ENCODE measurements at regions not wholly inside any gene's neighbourhood (a gene's known extent, or its start where the extent isn't known, plus 50 kb on each side); places are given as distances from the start of the nearest gene placed in this dataset.

DNA sequence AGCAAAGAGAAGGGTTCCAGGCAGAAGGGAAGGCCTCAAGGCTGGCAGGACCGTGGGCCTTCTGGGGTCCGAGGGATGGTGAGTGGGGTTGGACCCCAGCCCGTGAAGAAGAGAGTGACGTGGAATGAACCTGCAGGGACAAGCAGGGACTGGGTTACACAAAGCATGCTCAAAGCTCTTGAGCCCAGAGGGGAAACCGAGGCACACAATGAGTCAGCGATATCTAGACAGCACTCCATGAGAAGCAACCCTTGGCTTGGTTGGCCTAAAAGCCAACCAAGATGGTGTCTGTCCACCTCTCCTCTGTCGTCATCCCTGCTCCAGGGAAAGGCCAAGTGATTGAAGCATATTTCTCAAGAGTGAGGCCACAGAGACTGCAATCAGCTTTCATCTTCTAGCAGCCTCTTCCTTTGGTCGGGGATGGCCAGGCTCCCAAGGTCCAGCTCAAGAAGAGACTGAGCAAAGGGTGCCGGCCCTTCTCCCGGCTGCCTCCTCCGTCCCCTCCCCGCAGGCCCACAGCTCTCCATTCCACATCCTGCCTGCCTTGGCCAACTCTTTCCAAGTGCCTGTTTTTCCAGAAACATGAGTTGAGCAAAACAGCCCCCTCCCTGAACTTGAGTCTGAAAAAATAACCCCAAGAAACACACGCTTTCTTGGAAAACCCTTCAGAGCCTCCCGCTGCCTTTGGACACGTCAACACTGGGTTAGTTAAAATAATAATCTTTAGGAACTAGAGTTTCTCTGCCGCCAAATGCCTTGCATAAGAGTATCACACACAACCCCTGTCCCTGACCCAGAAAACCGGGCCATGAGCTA lies 556.6 kb downstream of the MIAT start:
- no peaks in the 10 kb centered on the region for H3K4me1 ChIP-seq (ENCODE audit: insufficient read depth, low read length)

More for the DNA sequence above, 556.6 kb downstream of the MIAT start:
- WGBS (ENCODE audit: extremely low coverage, insufficient read length, low lambda C conversion rate), result no CpG with 5 or more reads among the region's 17 CpGs
- no peak overlapping the region for H4K8ac ChIP-seq (replicated peaks; ENCODE audit: insufficient read length, low read depth, low read length)
- H3K14ac ChIP-seq (ENCODE audit: insufficient read depth, low read length), result no peak overlapping the region
- H3K27me3 ChIP-seq (ENCODE audit: insufficient read depth, low read length), result no peaks in the 10 kb centered on the region; the same call in 1 of the 2 replicates
- no peaks in the 10 kb centered on the region for H3K9me3 ChIP-seq (ENCODE audit: control insufficient read depth, low read depth, low read length)
- H3K9ac ChIP-seq (ENCODE audit: extremely low read depth, insufficient read length, low read length), result no peak overlapping the region
- no peak overlapping the region for H3K27ac ChIP-seq (ENCODE audit: insufficient read length, low read depth, low read length)
- H3K56ac ChIP-seq (ENCODE audit: insufficient read length, low read depth, low read length), result no peak overlapping the region
- no peak overlapping the region for H3K4ac ChIP-seq (ENCODE audit: low read depth, low read length)
- H2BK12ac ChIP-seq (ENCODE audit: insufficient read length, low read depth, low read length), result no peak overlapping the region
- no peak overlapping the region for H3K18ac ChIP-seq (ENCODE audit: insufficient read length, low read depth, low read length)
- H4K20me1 ChIP-seq (ENCODE audit: control insufficient read depth, insufficient read depth, insufficient read length), result no peaks in the 10 kb centered on the region
- no peak overlapping the region for H2BK15ac ChIP-seq (ENCODE audit: low read depth, low read length)
- TF ChIP-seq, protein P1, sequence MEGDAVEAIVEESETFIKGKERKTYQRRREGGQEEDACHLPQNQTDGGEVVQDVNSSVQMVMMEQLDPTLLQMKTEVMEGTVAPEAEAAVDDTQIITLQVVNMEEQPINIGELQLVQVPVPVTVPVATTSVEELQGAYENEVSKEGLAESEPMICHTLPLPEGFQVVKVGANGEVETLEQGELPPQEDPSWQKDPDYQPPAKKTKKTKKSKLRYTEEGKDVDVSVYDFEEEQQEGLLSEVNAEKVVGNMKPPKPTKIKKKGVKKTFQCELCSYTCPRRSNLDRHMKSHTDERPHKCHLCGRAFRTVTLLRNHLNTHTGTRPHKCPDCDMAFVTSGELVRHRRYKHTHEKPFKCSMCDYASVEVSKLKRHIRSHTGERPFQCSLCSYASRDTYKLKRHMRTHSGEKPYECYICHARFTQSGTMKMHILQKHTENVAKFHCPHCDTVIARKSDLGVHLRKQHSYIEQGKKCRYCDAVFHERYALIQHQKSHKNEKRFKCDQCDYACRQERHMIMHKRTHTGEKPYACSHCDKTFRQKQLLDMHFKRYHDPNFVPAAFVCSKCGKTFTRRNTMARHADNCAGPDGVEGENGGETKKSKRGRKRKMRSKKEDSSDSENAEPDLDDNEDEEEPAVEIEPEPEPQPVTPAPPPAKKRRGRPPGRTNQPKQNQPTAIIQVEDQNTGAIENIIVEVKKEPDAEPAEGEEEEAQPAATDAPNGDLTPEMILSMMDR (conservative IDR thresholded peaks at IDR 0.05), result no peak
- no peak overlapping the region for H4K5ac ChIP-seq (ENCODE audit: insufficient read length, low read depth, low read length)
- peak; percentile 9 for DNase-seq
- H3K23me2 ChIP-seq (ENCODE audit: insufficient read length, low read depth, low read length, poor library complexity, severe bottlenecking), result no peaks in the 10 kb centered on the region
- H3K4me3 Mint-ChIP-seq, result no peak overlapping the region
- H3K79me1 ChIP-seq (ENCODE audit: insufficient read depth, low read depth, low read length, poor library complexity, severe bottlenecking), result no peaks in the 10 kb centered on the region
- H3K27ac Mint-ChIP-seq, result no peak overlapping the region; a peak in 1 of 7 replicates
- peaks cover 13% of the 10 kb centered on the region for H3K27me3 Mint-ChIP-seq (ENCODE audit: low read depth)
- no peak overlapping the region for H4K91ac ChIP-seq (ENCODE audit: insufficient read length, low read depth, low read length)
- no peaks in the 10 kb centered on the region for H3K9me3 Mint-ChIP-seq
- no peak overlapping the region for H3K23ac ChIP-seq (ENCODE audit: insufficient read length, low read depth, low read length)
- H2BK120ac ChIP-seq (ENCODE audit: low read depth, low read length, poor library complexity, severe bottlenecking), result no peak overlapping the region
- H2BK5ac ChIP-seq (ENCODE audit: insufficient read length, low read length), result no peak overlapping the region
- no peak overlapping the region for H2AFZ ChIP-seq (ENCODE audit: low read length)
- H3T11ph ChIP-seq (ENCODE audit: low read length), result no peak overlapping the region
- H3K36me3 Mint-ChIP-seq (ENCODE audit: insufficient read depth in 1 of 3, low read depth in 3 of 3), result no peaks in the 10 kb centered on the region
- no peak overlapping the region for H2BK20ac ChIP-seq (ENCODE audit: low read depth, low read length, poor library complexity, severe bottlenecking)
- no peak overlapping the region for H3K4me2 ChIP-seq (ENCODE audit: insufficient read depth, insufficient read length, low read length)
- peaks cover 15 to 18% of the 10 kb centered on the region in 2 experiments for H3K4me1 Mint-ChIP-seq
- no peaks in the 10 kb centered on the region for H3K79me2 ChIP-seq (ENCODE audit: insufficient read depth, low read length)
- H2AK5ac ChIP-seq (ENCODE audit: insufficient read length, low read length), result no peak overlapping the region
